Chondrocyte (in vitro differentiated cells): ENCODE measurements at regions not wholly inside any gene's neighbourhood (a gene's known extent, or its start where the extent isn't known, plus 50 kb on each side); places are given as distances from the start of the nearest gene placed in this dataset.
"Not testable (repeated sequence)": the region's sequence is repeated elsewhere in the genome, so short reads cannot be mapped to it uniquely, and the experiment has no call there.

Experiments used
- DNase-seq: peaks from one replicate; pipeline ENCODE4 v3.0.0; 2021; ENCODE audit warnings: mixed read lengths, low spot score
- H3K27ac Mint-ChIP-seq: one replicate; pipeline ENCODE4 v1.8.0; 2021; ENCODE audit warnings: mild to moderate bottlenecking, moderate library complexity, mixed read lengths; ENCODE audit not compliant: unreplicated experiment
- H3K27me3 Mint-ChIP-seq: 2 replicates; pipeline ENCODE4 v1.8.0; 2021; ENCODE audit warnings: low read depth, mixed read lengths
- H3K36me3 Mint-ChIP-seq: 2 replicates; pipeline ENCODE4 v1.8.0; 2021; ENCODE audit warnings: low read depth, mixed read lengths
- H3K4me1 Mint-ChIP-seq: 2 replicates; pipeline ENCODE4 v1.8.0; 2021; ENCODE audit warnings: low read depth, mild to moderate bottlenecking, mixed read lengths
- H3K4me3 Mint-ChIP-seq: one replicate; pipeline ENCODE4 v1.8.0; 2021; ENCODE audit warnings: mild to moderate bottlenecking, moderate library complexity, mixed read lengths; ENCODE audit not compliant: unreplicated experiment
- H3K9me3 Mint-ChIP-seq: 2 replicates; pipeline ENCODE4 v1.8.0; 2021; ENCODE audit warnings: low read depth, mixed read lengths
- CTCF ChIP-seq: fragments of 200-600 bp; sonication (generic); IDR thresholded peaks from 2 replicates; pipeline ENCODE4 v1.5.0; 2021; ENCODE audit warnings: antibody characterized with exemption, mild to moderate bottlenecking, moderate library complexity

- no peaks in the 10 kb centered on the region for H3K27me3 Mint-ChIP-seq
- no peak for DNase-seq
- no peaks in the 10 kb centered on the region for H3K4me1 Mint-ChIP-seq
- H3K9me3 Mint-ChIP-seq = no peaks in the 10 kb centered on the region
- H3K27ac Mint-ChIP-seq = no peak overlapping the region
- TF ChIP-seq CTCF = no peak
- H3K4me3 Mint-ChIP-seq = no peak overlapping the region
- no peaks in the 10 kb centered on the region for H3K36me3 Mint-ChIP-seq
Observed at GRCh38 chr19:30848636-30849425, 476.6 kb downstream of the ZNF536 start.

DNA sequence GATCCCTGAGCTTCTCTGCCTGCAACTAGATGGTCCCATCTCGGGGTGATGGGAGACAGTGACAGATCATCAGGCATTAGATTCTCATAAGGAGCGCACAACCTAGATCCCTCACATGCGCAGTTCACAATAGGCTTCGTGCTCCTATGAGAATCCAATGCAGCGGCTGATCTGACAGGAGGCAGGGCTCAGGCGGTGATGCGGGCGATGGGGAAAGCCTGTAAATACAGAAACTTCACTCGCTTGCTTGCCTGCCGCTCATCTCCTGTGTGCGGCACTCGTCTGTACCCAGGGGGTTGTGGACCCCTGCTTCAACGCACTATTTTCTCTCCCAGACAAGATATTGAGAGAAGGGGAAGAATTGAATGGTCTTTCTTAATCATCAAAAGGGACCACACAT is 473.9 kb downstream of the ZNF536 start:
- Mint-ChIP-seq H3K4me1 (no peaks in the 10 kb centered on the region), H3K9me3 (peaks cover 3% of the 10 kb centered on the region), H3K4me3 (no peak overlapping the region), H3K27ac (no peak overlapping the region), H3K36me3 (no peaks in the 10 kb centered on the region), H3K27me3 (no peaks in the 10 kb centered on the region)
- TF ChIP-seq CTCF = no peak
- no peak for DNase-seq

DNA sequence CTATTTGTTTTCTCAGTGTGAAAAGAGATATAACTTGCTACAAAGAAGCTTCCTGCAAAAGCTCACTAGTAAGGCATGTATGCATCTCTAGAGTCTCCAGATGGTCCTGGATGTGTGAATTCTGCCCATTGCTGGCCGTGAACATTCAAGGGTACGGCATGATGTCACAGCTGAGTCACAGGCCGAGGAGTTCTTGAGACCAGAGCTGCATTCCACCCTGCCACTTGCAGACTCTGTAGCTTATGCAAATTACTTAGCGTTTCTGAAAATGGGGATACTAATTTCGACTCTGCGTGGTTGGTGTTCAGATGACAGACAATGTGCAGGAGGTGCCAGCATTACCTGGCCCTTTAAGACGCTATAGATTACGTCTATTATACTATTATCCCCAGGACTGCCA is 470.7 kb downstream of the ZNF536 start:
- Mint-ChIP-seq H3K27ac (no peak overlapping the region), H3K4me3 (no peak overlapping the region), H3K27me3 (no peaks in the 10 kb centered on the region), H3K36me3 (no peaks in the 10 kb centered on the region), H3K4me1 (no peaks in the 10 kb centered on the region), H3K9me3 (peaks cover 5% of the 10 kb centered on the region)
- TF ChIP-seq CTCF = no peak
- no peak for DNase-seq

- Mint-ChIP-seq H3K9me3 (peaks cover 8% of the 10 kb centered on the region), H3K4me3 (no peak overlapping the region), H3K27ac (no peak overlapping the region), H3K27me3 (no peaks in the 10 kb centered on the region), H3K36me3 (no peaks in the 10 kb centered on the region), H3K4me1 (no peaks in the 10 kb centered on the region)
- no peak for DNase-seq
- TF ChIP-seq CTCF = no peak
Observed at GRCh38 chr19:30841934-30842333, 469.8 kb downstream of the ZNF536 start.

- Mint-ChIP-seq H3K27me3 (no peaks in the 10 kb centered on the region), H3K9me3 (peaks cover 20% of the 10 kb centered on the region), H3K4me1 (no peaks in the 10 kb centered on the region), H3K4me3 (no peak overlapping the region), H3K27ac (no peak overlapping the region), H3K36me3 (no peaks in the 10 kb centered on the region)
- DNase-seq = no peak
- TF ChIP-seq CTCF = no peak
Observed at GRCh38 chr19:30830875-30831274, 458.7 kb downstream of the ZNF536 start.

DNA sequence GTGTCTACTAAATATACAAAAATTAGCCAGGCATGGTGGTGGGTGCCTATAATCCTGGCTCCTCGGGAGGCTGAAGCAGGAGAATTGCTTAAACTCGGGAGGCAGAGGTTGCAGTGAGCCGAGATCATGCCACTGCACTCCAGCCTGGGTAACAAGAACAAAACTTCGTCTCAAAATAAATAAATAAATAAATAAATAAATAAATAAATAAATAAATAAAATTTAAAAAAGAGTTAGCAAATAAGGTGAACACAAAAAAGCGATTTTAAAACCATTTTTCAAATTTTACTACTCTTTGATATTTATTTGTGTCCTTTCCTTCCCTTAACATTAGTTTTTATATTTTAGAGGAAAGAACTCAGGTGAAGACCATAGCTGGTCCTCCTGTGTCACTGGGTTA is 453.3 kb downstream of the ZNF536 start:
- not testable (repeated sequence) for H3K4me3 Mint-ChIP-seq, H3K4me1 Mint-ChIP-seq, H3K27me3 Mint-ChIP-seq, DNase-seq, H3K27ac Mint-ChIP-seq, H3K36me3 Mint-ChIP-seq
- peaks cover 14% of the 10 kb centered on the region for H3K9me3 Mint-ChIP-seq
